Skin of body (tissue), 1 donor: ENCODE measurements at regions not wholly inside any gene's neighbourhood (a gene's known extent, or its start where the extent isn't known, plus 50 kb on each side); places are given as distances from the start of the nearest gene placed in this dataset.

Experiments used
- DNase-seq: peaks from one replicate; lab custom pipeline; 2025; lab: John Stamatoyannopoulos, UW

GRCh38 chr6:91826128-91826527 lies 1239.3 kb upstream of the MAP3K7 start:
- DNase-seq, result no peak

- no peak for DNase-seq
Observed at GRCh38 chr6:91824331-91824730, 1237.5 kb upstream of the MAP3K7 start.

- DNase-seq, result no peak
Observed at GRCh38 chr6:91822581-91822980, 1235.7 kb upstream of the MAP3K7 start.

GRCh38 chr6:91816335-91816734 lies 1229.5 kb upstream of the MAP3K7 start:
- no peak for DNase-seq

- DNase-seq, result peak; percentile 22
Observed at GRCh38 chr6:91813641-91814040, 1226.8 kb upstream of the MAP3K7 start.

GRCh38 chr6:91812596-91813274 lies 1225.9 kb upstream of the MAP3K7 start:
- DNase-seq, result peak; percentile 92

- DNase-seq, result no peak
Observed at GRCh38 chr6:91804981-91805380, 1218.1 kb upstream of the MAP3K7 start.

- peak; percentile 23 for DNase-seq
Observed at GRCh38 chr6:91802431-91802830, 1215.6 kb upstream of the MAP3K7 start.

- DNase-seq, result no peak
Observed at GRCh38 chr6:91796603-91797002, 1209.7 kb upstream of the MAP3K7 start.

- DNase-seq, result no peak
Observed at GRCh38 chr6:91788501-91788900, 1201.6 kb upstream of the MAP3K7 start.

- DNase-seq, result no peak
Observed at GRCh38 chr6:91786474-91787184, 1199.8 kb upstream of the MAP3K7 start.

GRCh38 chr6:91782802-91783201 lies 1195.9 kb upstream of the MAP3K7 start:
- no peak for DNase-seq

- DNase-seq, result no peak
Observed at GRCh38 chr6:91781946-91782345, 1195.1 kb upstream of the MAP3K7 start.

- no peak for DNase-seq
Observed at GRCh38 chr6:91780270-91780669, 1193.4 kb upstream of the MAP3K7 start.

- DNase-seq, result no peak
Observed at GRCh38 chr6:91761621-91762020, 1174.7 kb upstream of the MAP3K7 start.

GRCh38 chr6:91754691-91755090 lies 1167.8 kb upstream of the MAP3K7 start:
- no peak for DNase-seq

- DNase-seq, result no peak
Observed at GRCh38 chr6:91751526-91751925, 1164.7 kb upstream of the MAP3K7 start.

- DNase-seq, result no peak
Observed at GRCh38 chr6:91744566-91744965, 1157.7 kb upstream of the MAP3K7 start.

GRCh38 chr6:91743756-91744155 lies 1156.9 kb upstream of the MAP3K7 start:
- no peak for DNase-seq

GRCh38 chr6:91731939-91732338 lies 1145.1 kb upstream of the MAP3K7 start:
- no peak for DNase-seq

GRCh38 chr6:91730710-91731109 lies 1143.8 kb upstream of the MAP3K7 start:
- no peak for DNase-seq

- DNase-seq, result no peak
Observed at GRCh38 chr6:91720324-91720723, 1133.5 kb upstream of the MAP3K7 start.

- no peak for DNase-seq
Observed at GRCh38 chr6:91719414-91719813, 1132.5 kb upstream of the MAP3K7 start.
